RKO (cell line): ENCODE measurements at regions not wholly inside any gene's neighbourhood (a gene's known extent, or its start where the extent isn't known, plus 50 kb on each side); places are given as distances from the start of the nearest gene placed in this dataset.
"Not testable (repeated sequence)": the region's sequence is repeated elsewhere in the genome, so short reads cannot be mapped to it uniquely, and the experiment has no call there.

Experiments used
- DNase-seq: peaks from one replicate; pipeline ENCODE4 v3.0.0-alpha.2; 2016; ENCODE audit warnings: low spot score

DNA sequence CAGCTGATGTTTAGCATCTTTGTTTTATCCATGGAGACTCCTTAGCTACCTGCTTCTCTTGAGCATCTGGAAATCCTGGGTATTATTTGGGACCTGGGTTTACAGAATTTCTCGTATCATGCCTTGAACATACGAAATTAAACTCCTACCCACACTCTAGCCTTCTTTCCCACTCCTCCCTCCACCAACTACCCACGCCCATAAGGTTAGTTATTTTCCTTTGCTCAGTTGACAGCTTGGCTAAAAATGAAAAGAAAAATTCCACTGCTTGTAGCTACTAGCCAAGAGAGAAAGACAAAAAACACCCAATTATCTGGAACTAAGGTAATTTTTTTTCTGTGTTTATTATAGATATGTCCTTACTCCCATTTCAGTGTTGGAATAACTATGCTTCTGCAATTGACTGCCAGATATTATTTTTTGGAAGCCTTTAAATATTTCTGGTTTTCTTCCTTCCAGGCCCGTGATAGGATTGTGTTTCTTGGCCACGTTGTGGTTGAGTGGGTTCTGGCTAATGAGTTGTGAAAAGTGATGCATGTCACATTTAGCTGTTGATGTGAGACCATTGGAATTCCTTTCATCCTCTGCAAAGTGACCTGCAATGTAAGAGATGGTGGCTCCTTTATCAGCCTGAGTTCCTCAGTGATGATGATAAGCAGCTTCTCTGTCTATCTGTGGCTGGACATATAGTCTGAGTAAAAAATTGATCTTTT is 308.1 kb downstream of the LRRC70 start:
- no peak for DNase-seq

DNA sequence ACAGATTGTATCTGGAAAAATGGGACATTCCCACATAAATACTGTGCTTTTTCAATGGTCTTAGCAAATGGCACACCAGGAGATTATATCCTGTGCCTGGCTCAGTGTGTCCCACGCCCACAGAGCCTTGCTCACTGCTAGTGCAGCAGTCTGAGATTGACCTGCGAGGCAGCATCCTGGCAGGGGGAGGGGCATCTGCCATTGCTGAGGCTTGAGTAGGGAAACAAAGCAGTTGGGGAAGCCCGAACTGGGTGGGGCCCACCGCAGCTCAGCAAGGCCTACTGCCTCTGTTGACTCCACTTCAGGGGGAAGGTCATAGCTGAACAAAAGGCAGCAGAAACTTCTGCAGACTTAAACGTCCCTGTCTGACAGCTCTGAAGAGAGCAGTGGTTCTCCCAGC is 258.7 kb downstream of the LRRC70 start:
- DNase-seq: not testable (repeated sequence)

DNA sequence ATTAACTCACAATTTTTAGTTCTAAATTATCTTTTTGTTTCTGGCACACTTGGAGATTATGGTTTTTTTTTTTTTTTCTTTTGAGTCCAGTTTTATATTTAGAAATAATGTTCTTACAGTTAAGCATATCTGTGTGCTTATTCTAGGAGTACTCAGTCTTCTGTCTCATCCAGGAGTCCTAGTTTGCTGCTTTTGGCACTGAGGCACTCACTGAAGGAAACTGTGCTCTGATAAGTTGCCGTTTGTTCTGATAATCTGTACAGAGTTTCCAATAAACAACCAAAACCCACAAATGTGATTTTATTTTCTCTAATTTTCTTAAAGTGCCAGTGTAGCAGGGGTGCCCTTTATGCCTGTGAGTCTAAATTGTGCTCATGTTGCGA is 251.0 kb downstream of the LRRC70 start:
- no peak for DNase-seq

- peak; percentile 2 for DNase-seq
Observed at GRCh38 chr5:62828742-62829603, 250.4 kb downstream of the LRRC70 start.

GRCh38 chr5:62825623-62826220 is 247.1 kb downstream of the LRRC70 start:
- no peak for DNase-seq

DNA sequence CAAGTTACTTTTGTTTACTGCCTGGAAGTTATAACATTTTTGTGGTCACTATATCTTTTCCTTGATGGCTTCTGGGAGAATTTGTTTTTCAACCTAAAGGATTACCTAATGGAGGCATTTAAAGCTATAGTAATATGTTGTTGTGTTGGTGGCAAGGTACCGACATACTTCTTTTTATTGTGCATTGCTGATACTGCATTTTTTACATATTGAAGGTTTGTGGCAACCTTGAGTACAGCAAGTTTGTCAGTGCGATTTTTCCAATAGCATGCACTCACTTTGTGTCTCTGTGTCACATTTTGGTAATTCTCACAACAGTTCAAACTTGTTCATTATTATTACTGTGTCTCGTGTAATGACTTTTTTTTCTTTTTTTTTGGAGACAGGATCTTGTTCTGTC is 246.3 kb downstream of the LRRC70 start:
- no peak for DNase-seq

DNA sequence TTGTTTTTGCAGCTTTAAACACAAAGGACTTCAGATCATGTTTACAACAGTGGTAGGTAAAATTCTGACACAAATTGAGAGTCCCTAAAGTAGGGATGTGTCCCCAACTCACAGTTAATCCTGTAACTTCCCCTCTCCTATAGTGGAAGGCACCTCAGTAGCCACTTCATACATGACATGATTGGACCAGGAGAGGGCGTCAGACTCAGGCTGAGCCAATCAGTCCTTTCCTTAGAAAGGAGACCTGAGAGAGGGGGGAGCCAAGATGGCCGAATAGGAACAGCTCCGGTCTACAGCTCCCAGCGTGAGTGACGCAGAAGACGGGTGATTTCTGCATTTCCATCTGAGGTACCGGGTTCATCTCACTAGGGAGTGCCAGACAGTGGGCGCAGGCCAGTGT is 238.4 kb downstream of the LRRC70 start:
- DNase-seq: not testable (repeated sequence)

DNA sequence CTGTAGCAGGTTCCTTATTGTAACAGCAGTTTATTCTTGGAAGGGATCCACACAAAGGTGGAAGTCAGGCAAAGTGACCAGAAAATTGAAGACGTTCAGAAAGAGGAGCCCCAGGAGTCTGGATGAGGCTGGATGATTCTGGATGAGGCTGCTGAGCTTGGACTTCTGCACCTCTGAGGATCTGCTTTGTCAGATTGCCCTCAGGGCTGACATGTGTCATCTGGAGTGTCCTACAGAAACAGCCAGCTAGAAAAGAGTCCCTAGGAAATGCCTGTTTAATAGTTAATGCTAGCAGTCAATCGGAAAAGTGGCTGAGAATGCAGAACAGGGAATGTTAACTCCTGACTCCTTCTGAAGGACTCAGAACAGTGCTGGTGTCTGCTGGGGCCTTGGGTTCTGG is 236.4 kb downstream of the LRRC70 start:
- DNase-seq: no peak

GRCh38 chr5:62812621-62813255 is 234.1 kb downstream of the LRRC70 start:
- no peak for DNase-seq

DNA sequence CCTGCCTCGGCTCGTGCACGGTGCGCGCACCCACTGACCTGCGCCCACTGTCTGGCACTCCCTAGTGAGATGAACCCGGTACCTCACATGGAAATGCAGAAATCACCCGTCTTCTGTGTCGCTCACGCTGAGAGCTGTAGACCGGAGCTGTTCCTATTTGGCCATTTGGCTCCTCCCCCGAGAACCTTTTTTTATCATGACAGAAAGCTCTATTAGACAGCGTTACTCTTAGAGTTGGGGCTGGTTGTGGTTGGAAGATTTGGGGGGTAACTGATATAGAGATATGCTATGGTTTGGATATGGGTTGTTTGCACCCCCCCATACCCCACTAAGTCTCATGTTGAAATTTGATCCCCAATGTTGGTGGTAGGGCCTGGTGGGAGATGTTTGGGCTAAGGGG is 226.2 kb downstream of the LRRC70 start:
- not testable (repeated sequence) for DNase-seq

GRCh38 chr5:62795926-62796325 is 217.3 kb downstream of the LRRC70 start:
- no peak for DNase-seq

- no peak for DNase-seq
Observed at GRCh38 chr5:62794456-62794855, 215.8 kb downstream of the LRRC70 start.

GRCh38 chr5:62791059-62791458 is 212.4 kb downstream of the LRRC70 start:
- DNase-seq: peak; percentile 49

DNA sequence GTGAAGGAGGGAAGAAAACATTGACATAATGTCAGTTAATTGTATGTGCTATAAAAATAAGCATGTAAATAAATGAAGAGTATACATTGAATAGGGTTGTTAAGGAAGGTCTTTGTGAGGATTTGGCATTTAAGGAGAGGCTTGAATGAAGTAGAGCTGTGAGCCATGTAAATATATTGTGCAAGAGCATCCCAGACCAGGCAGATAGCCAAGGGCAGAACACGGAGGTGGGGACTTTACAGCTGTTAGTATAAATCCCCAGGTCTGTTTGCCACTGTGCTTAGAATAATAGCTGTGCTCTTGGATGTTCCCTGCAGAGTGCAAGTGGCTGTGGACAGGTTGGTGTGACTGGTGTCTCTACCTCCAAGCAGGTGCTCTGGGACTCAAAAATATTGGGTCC is 211.7 kb downstream of the LRRC70 start:
- DNase-seq: no peak

DNA sequence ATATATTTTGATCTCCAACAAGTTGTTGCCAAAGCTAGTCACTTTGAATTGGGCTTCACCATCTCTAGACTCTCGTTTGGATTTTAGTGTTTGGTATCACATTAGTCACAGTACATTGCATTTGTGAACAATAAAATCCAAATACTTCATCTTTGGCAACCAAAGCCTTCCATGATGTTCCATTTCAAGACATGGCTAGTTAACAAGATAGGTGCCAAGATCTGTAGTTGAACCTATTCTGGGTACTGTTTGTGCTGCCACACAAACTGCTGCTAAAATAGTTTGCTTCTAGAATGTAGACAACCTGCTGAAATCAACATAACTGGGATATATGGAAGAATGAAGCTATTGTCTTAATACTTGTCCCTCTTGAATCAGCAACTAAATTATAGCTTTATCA is 207.5 kb downstream of the LRRC70 start:
- no peak for DNase-seq

DNA sequence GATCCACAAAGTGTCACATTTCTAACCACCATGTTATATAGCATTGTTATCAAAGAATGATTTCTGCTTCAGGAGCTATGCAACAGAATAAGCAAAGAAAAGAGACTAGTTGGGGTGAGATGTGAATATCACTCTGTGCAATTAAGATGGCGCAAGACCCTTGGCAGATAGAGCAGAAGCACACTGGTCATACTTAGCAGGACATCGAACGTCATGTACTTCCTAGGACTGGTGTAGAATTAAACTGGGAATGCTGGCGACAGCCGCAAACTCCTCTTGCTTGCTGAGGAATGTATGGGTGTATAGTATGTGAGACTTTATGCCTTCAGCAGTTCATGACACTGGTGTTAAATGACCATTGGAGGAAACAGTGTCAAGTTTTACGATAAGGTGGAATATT is 207.0 kb downstream of the LRRC70 start:
- no peak for DNase-seq

DNA sequence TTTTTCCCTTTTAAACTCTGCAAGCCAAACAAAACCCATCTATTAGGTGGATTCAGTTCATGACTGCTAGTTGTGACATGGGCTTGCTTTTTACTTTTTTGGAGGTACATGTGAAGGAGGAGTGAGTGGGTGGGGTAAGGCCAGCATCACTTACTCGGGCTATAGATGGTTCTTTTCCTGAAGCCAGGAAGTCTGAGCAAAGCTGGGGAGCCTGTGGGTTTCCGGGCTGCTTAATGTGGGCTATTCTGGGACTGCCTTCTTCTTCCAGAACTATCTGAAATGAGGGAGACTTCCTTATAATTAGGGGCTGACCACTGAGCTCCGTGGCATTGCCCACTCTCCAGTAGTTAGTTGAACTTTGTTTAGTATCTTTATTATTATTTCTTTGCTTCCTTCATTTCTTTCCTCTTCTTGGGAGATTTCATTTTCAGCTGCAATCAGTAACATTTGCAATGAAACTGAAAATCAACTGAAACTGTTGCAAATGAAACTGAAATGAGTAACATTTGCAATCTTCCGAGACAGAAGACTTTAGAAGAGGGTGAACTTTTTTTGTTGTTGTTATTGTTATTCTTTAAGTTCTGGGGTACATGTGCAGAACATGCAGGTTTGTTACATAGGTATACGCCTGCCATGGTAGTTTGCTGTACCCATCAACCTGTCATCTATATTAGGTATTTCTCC is 204.9 kb downstream of the LRRC70 start:
- DNase-seq: no peak

- no peak for DNase-seq
Observed at GRCh38 chr5:62780888-62781287, 202.3 kb downstream of the LRRC70 start.

DNA sequence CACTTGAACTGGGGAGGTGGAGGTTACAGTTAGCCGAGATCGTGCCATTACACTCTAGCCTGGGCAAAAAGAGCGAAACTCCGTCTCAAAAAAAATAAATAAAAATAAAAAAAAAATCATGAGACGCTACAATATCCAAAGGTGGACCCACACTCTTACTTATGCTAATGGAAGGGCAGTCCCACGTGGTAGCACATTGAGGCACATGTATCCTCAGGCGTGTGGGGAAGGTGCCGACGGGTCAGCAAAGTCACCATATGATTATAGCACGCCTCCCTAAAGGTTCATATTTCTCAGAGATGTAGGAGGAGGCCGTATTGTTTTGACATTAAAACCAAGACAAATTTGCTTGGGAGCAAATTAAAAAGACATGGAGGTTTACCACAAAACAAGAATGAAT is 201.6 kb downstream of the LRRC70 start:
- DNase-seq: no peak

DNA sequence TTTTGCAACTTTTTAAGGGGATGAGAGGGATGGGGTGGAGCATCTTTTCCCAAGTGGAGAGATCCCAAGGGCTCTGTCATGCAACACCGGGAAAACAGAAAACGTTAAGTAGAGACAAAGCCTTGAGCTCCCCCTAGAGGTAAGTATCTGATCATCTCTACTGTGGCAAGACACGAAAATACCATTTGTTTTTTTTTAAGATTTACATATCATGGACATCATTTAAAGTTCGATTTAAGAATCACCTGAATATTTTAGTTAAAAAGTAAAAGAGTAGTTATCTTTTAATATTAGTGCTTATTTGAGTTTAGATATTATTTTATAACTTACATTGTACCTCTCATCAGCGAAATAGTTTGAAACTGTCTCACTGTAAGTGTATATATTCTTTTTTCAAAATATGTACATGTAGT is 200.4 kb downstream of the LRRC70 start:
- DNase-seq: peak; percentile 80

DNA sequence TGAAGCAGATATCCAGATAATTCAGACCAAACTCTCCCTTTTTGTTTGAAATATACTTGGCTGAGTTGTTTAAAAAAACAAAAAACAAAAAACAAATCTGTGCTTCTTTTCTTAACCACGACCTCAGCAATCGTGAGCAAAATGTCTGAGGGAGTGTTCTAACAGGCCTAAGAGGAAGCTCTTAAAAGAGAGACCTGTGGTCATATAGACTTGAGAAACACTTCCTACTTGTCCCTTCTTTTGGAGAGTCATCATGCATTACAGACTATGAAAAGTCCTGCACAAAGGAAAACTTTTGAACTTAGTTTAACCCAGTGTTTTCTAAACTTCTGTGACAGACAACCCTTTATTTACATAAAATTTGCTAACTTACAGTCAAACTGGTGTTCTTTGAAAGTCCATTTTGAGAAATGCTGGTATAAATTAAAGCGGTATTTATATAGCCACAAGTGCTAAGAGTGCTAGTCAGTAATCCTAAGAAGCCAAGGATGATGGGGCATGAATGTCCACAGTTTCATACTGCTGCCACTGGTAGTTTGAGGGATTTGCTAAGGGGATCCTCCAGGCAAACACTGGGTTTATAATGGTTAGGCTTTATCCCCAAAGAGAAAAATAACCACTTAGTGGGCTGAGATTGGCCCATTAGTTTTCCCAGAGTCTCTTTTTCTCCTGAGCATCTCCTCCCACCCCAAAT is 199.8 kb downstream of the LRRC70 start:
- peak; percentile 1 for DNase-seq
